ENCODE measurements at regions not wholly inside any gene's neighbourhood (a gene's known extent, or its start where the extent isn't known, plus 50 kb on each side); places are given as distances from the start of the nearest gene placed in this dataset.

- Mint-ChIP-seq H3K4me1 (peaks cover 3% of the 10 kb centered on the region), H3K36me3 (no peaks in the 10 kb centered on the region), H3K4me3 (no peak overlapping the region), H3K27me3 (ENCODE audit: low read depth) (no peaks in the 10 kb centered on the region), H3K27ac (no peak overlapping the region), H3K9me3 (0 out of 2 replicates have a peak, but pooled peaks cover under 1% of the 10 kb centered on the region)
- DNase-seq (ENCODE audit: low spot score) = no peak
- ATAC-seq = no peak
- TF ChIP-seq FOXP1 (CRISPR knock-in tag; IDR thresholded peaks at IDR 0.05; ENCODE audit: borderline replicate concordance) = no peak
- no peak for TF ChIP-seq IRF1 (CRISPR knock-in tag; IDR thresholded peaks at IDR 0.05)
- no peak for TF ChIP-seq MAX (CRISPR knock-in tag; IDR thresholded peaks at IDR 0.05)
- no peak for TF ChIP-seq SMAD3 (CRISPR knock-in tag; IDR thresholded peaks at IDR 0.05; ENCODE audit: borderline replicate concordance)
- TF ChIP-seq NR3C1 (CRISPR knock-in tag; conservative IDR thresholded peaks at IDR 0.05; ENCODE audit: low read depth) = no peak
- TF ChIP-seq E2F1 (CRISPR knock-in tag; IDR thresholded peaks at IDR 0.05) = no peak
- no peak for TF ChIP-seq ZBTB43 (CRISPR knock-in tag; IDR thresholded peaks at IDR 0.05)
- no peak for TF ChIP-seq IRF2 (CRISPR knock-in tag; IDR thresholded peaks at IDR 0.05; ENCODE audit: borderline replicate concordance, low read depth)
- TF ChIP-seq JUN (CRISPR knock-in tag; IDR thresholded peaks at IDR 0.05) = no peak
- no peak for TF ChIP-seq ATF3 (CRISPR knock-in tag; conservative IDR thresholded peaks at IDR 0.05)
- no peak for TF ChIP-seq MYBL2 (CRISPR knock-in tag; IDR thresholded peaks at IDR 0.05)
- TF ChIP-seq ZNF281 (CRISPR knock-in tag; IDR thresholded peaks at IDR 0.05) = no peak
- no peak for TF ChIP-seq OVOL2 (CRISPR knock-in tag; IDR thresholded peaks at IDR 0.05; ENCODE audit: borderline replicate concordance)
- no peak for TF ChIP-seq ZNF416 (CRISPR knock-in tag; IDR thresholded peaks at IDR 0.05)
- no peak for TF ChIP-seq E2F5 (CRISPR knock-in tag; IDR thresholded peaks at IDR 0.05)
- no peak for TF ChIP-seq ZNF317 (CRISPR knock-in tag; IDR thresholded peaks at IDR 0.05; ENCODE audit: borderline replicate concordance, low read depth)
- no peak for TF ChIP-seq NR2C2 (CRISPR knock-in tag; IDR thresholded peaks at IDR 0.05)
- CTCF ChIA-PET = no interaction called here
- POLR2A ChIA-PET = no interaction called here
These were observed 239.2 kb upstream of the RFC3 start for GRCh38 chr13:33578786-33579185.

GRCh38 chr13:33582121-33582520 lies 235.8 kb upstream of the RFC3 start:
- no peak overlapping the region for H3K4me3 Mint-ChIP-seq
- ChIA-PET CTCF (no interaction called here), POLR2A (no interaction called here)
- H3K27me3 Mint-ChIP-seq (ENCODE audit: low read depth) = no peaks in the 10 kb centered on the region
- DNase-seq (ENCODE audit: low spot score) = no peak
- TF ChIP-seq NR1H2 (CRISPR knock-in tag; IDR thresholded peaks at IDR 0.05) (no peak), MLX (CRISPR knock-in tag; IDR thresholded peaks at IDR 0.05) (no peak), E2F4 (CRISPR knock-in tag; IDR thresholded peaks at IDR 0.05; ENCODE audit: borderline replicate concordance, low read depth) (no peak), MXD4 (CRISPR knock-in tag; IDR thresholded peaks at IDR 0.05; ENCODE audit: borderline replicate concordance) (no peak), TCF7 (CRISPR knock-in tag; IDR thresholded peaks at IDR 0.05; ENCODE audit: low read depth) (no peak), GABPB1 (CRISPR knock-in tag; IDR thresholded peaks at IDR 0.05) (no peak), MAX (CRISPR knock-in tag; IDR thresholded peaks at IDR 0.05) (no peak)
- H3K4me1 Mint-ChIP-seq = peaks cover 3% of the 10 kb centered on the region
- no peak overlapping the region for H3K27ac Mint-ChIP-seq
- no peak for ATAC-seq
- H3K36me3 Mint-ChIP-seq = no peaks in the 10 kb centered on the region
- peaks cover 11% of the 10 kb centered on the region for H3K9me3 Mint-ChIP-seq
